CD4-positive, alpha-beta T cell treated with Interleukin-6 for 4 hours (primary cell): ENCODE measurements at regions not wholly inside any gene's neighbourhood (a gene's known extent, or its start where the extent isn't known, plus 50 kb on each side); places are given as distances from the start of the nearest gene placed in this dataset.
"Not testable (repeated sequence)": the region's sequence is repeated elsewhere in the genome, so short reads cannot be mapped to it uniquely, and the experiment has no call there.

Experiments used
- DNase-seq: peaks from one replicate; pipeline ENCODE4 v3.0.0-alpha.2; 2020; ENCODE audit warnings: mixed read lengths

GRCh38 chr13:80030491-80030890 is 310.4 kb downstream of the SPRY2 start:
- no peak for DNase-seq

- DNase-seq, result no peak
These were observed 311.8 kb downstream of the SPRY2 start for GRCh38 chr13:80029170-80029569.

GRCh38 chr13:80022146-80022545 is 318.8 kb downstream of the SPRY2 start:
- no peak for DNase-seq

- DNase-seq, result no peak
These were observed 328.7 kb downstream of the SPRY2 start for GRCh38 chr13:80012251-80012650.

- no peak for DNase-seq
These were observed 329.3 kb downstream of the SPRY2 start for GRCh38 chr13:80011448-80012212.

GRCh38 chr13:80010846-80011245 is 330.1 kb downstream of the SPRY2 start:
- DNase-seq, result no peak

GRCh38 chr13:80010286-80010831 is 330.6 kb downstream of the SPRY2 start:
- no peak for DNase-seq

GRCh38 chr13:80009760-80010159 is 331.2 kb downstream of the SPRY2 start:
- DNase-seq, result no peak

GRCh38 chr13:80006940-80007339 is 334.0 kb downstream of the SPRY2 start:
- no peak for DNase-seq

- no peak for DNase-seq
These were observed 339.4 kb downstream of the SPRY2 start for GRCh38 chr13:80001510-80001842.

- DNase-seq, result no peak
These were observed 340.0 kb downstream of the SPRY2 start for GRCh38 chr13:80000684-80001509.

- DNase-seq, result no peak
These were observed 341.3 kb downstream of the SPRY2 start for GRCh38 chr13:79999601-80000000.

GRCh38 chr13:79998381-79998880 is 342.5 kb downstream of the SPRY2 start:
- DNase-seq, result no peak

- no peak for DNase-seq
These were observed 343.7 kb downstream of the SPRY2 start for GRCh38 chr13:79997244-79997643.

GRCh38 chr13:79995334-79995733 is 345.6 kb downstream of the SPRY2 start:
- DNase-seq, result no peak

- DNase-seq, result no peak
These were observed 348.8 kb downstream of the SPRY2 start for GRCh38 chr13:79992111-79992510.

- DNase-seq, result no peak
These were observed 350.9 kb downstream of the SPRY2 start for GRCh38 chr13:79990048-79990447.

GRCh38 chr13:79989217-79989661 is 351.7 kb downstream of the SPRY2 start:
- no peak for DNase-seq

GRCh38 chr13:79988573-79988972 is 352.4 kb downstream of the SPRY2 start:
- no peak for DNase-seq

GRCh38 chr13:79987761-79988160 is 353.2 kb downstream of the SPRY2 start:
- no peak for DNase-seq

GRCh38 chr13:79987323-79987722 is 353.6 kb downstream of the SPRY2 start:
- DNase-seq, result no peak

GRCh38 chr13:79986890-79987289 is 354.0 kb downstream of the SPRY2 start:
- DNase-seq, result no peak

GRCh38 chr13:79974935-79975650 is 365.8 kb downstream of the SPRY2 start:
- DNase-seq, result not testable (repeated sequence)
